H1 (cell line): ENCODE measurements at regions not wholly inside any gene's neighbourhood (a gene's known extent, or its start where the extent isn't known, plus 50 kb on each side); places are given as distances from the start of the nearest gene placed in this dataset.

Source experiments
- POLR2A ChIP-seq, 2 experiments: IDR thresholded peaks; 1 replicate in 1 of 2; 2 replicates in 1 of 2; pipeline ENCODE4 v1.6.1; 2011; ENCODE audit warnings: low read depth in 2 of 2, low read length in 2 of 2, mild to moderate bottlenecking in 2 of 2; ENCODE audit errors: control extremely low read depth in 1 of 2
- RFX5 ChIP-seq: IDR thresholded peaks from 2 replicates; pipeline ENCODE4 v1.6.1; 2011; ENCODE audit warnings: low read depth, low read length, improper control_type of control experiment, borderline replicate concordance
- RNF2 ChIP-seq: fragments of 200-900, 300-1000 bp; sonication (generic); IDR thresholded peaks from 2 replicates; pipeline ENCODE4 v1.7.1; 2016; ENCODE audit warnings: borderline replicate concordance, low read depth, mild to moderate bottlenecking, antibody characterized with exemption, low read length; ENCODE audit not compliant: poor library complexity, severe bottlenecking; ENCODE audit errors: missing control alignments

- TF ChIP-seq RNF2 = no peak
- no peak for TF ChIP-seq RFX5
- no peak for TF ChIP-seq POLR2A (IDR thresholded peaks at IDR 0.05; ENCODE audit: control extremely low read depth in 1 of 2, low read depth in 2 of 2, low read length in 2 of 2)
Observed at GRCh38 chr3:64375737-64376136, 150.5 kb upstream of the PRICKLE2 start.
